OCI-LY7 (cell line): ENCODE measurements at regions not wholly inside any gene's neighbourhood (a gene's known extent, or its start where the extent isn't known, plus 50 kb on each side); places are given as distances from the start of the nearest gene placed in this dataset.

Experiments used
- EZH2phosphoT487 ChIP-seq: fragments of 200-600 bp; sonication (generic); IDR thresholded peaks from 2 replicates; pipeline ENCODE4 v1.6.1; 2018; ENCODE audit warnings: low read depth, borderline replicate concordance, mild to moderate bottlenecking, mixed run types, antibody characterized with exemption, low read length, moderate library complexity, mixed read lengths
- TF ChIP-seq, protein P1 (sequence below): fragments of 200-600 bp; sonication (generic); conservative IDR thresholded peaks from 2 replicates; pipeline ENCODE4 v1.5.1; 2014; ENCODE audit warnings: mild to moderate bottlenecking, antibody characterized with exemption, low read length, moderate library complexity, mixed read lengths

DNA sequence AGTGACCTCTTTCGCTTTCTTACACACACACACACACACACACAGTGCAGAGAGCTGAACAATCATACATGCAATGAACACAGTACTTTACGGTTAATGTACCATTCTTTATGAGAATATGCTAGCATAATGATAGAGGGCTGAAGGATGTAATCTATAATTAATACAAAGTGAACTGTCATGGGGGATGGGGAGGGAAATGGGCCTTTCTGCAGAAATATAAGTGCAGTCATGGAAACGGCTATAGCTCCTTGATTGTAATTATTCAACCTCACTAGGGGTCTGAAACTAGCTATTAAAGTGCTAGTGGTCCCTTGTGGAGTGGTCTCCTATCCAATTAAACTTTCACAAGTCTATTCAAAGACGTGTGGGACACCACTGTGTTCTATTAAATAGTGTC lies 443.2 kb upstream of the FOXG1 start:
- TF ChIP-seq, protein P1, sequence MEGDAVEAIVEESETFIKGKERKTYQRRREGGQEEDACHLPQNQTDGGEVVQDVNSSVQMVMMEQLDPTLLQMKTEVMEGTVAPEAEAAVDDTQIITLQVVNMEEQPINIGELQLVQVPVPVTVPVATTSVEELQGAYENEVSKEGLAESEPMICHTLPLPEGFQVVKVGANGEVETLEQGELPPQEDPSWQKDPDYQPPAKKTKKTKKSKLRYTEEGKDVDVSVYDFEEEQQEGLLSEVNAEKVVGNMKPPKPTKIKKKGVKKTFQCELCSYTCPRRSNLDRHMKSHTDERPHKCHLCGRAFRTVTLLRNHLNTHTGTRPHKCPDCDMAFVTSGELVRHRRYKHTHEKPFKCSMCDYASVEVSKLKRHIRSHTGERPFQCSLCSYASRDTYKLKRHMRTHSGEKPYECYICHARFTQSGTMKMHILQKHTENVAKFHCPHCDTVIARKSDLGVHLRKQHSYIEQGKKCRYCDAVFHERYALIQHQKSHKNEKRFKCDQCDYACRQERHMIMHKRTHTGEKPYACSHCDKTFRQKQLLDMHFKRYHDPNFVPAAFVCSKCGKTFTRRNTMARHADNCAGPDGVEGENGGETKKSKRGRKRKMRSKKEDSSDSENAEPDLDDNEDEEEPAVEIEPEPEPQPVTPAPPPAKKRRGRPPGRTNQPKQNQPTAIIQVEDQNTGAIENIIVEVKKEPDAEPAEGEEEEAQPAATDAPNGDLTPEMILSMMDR: no peak
- TF ChIP-seq EZH2phosphoT487: no peak
